ENCODE measurements at regions not wholly inside any gene's neighbourhood (a gene's known extent, or its start where the extent isn't known, plus 50 kb on each side); places are given as distances from the start of the nearest gene placed in this dataset.
A peak's percentile ranks its signal among the peaks of the same experiment; 100 is the strongest.

DNA sequence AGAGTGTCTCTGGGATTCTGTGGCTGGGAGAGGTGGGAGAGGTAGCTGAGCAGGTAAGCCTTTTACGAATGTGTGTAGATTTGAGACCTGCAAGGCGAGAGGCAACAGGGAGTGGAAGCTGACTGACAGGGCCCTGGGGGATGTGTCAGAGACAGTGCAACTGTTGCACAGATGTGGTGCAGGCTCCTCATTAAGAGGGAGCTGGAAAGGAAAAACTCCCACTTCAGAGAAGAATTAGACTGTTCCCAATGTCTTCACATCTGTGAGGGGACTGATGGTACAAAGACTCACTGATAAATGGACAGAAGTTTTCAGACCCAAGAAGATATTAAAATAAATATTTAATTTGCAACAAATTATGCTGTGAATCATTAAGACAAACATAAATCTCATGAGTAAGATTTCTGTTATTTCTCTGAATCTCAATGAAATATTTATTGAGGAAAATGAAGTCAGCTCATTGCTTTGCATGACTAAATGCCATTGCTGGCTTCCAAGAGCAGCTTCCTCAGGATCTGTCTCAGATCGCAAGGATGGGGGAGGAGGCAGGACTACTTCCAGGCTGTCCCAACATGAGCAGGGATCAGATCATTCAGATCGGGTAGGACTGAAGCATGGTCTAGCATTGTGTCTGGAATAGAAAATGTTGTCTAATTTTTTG is 127.3 kb upstream of the ROPN1 start:
- Histone ChIP-seq H3K4me3 (no peak overlapping the region), H3K36me3 (no peaks in the 10 kb centered on the region), H3K9me3 (no peaks in the 10 kb centered on the region), H3K27me3 (no peaks in the 10 kb centered on the region)
- DNase-seq: peak; percentile 89

DNA sequence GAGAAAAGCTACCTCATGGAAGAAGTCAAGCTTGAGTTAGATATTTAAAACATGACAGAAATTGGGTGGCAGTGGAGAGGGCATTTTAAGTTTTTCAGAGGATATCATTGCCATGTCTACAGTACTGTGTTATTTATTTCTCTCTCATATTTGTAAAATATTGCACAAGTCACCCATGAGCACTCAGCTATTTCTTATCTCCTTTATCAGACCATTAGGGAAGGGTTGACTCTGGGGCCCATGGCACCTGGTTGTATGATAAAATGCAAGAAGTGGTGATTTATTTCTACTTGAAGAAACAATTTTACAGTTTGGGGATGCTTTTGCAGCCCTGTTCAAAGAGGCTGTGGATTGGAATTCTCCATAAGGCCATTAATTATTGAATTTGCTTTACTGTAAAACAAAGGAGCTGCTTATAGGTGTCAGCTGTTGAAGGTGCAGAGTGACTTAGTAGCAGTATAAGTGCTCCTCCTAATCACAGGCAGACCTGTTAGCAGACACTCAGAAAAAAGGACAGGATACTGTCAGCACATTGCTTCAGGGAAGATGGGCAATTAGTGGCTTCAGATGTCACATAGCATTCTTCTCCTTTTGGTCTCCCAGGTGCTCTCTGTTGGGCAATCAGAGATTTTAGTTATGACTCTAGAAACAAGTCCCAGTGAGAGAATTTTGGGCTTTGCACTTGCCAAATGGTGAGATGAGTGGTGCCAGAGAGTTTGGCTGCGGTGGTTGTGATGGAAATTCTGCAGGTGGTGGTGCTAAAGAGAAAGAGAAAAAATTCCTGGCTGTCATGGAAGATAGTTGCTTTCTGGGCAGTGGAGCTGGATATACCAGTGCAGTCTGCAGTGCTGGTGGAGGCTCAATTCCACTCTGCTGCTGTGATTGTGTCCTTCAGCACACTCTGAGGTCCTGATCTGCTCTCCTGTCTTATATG is 129.7 kb upstream of the ROPN1 start:
- H3K27me3 ChIP-seq: no peaks in the 10 kb centered on the region
- H3K9me3 ChIP-seq: no peaks in the 10 kb centered on the region
- H3K36me3 ChIP-seq: no peaks in the 10 kb centered on the region
- H3K4me3 ChIP-seq: no peak overlapping the region
- no peak for DNase-seq

DNA sequence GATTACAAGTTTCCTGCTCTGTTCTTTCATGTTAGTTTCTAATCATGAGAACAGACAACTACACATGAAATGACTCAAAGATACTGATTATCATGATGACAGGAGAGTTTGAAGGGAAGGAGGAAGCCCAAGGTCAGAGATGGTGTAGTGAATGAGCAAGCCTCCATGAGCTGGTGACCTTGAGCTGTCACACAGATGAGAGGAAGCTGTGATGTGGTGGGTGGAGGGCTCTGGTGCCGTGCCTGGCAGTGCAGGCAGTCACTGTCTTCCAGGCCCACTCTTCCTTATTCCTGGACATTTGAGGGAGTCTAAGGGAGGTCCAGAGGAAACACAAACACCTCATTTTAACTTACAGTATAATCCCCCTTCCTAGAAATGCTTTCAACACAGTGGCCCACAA is 133.4 kb upstream of the ROPN1 start:
- Histone ChIP-seq H3K4me3 (no peak overlapping the region), H3K9me3 (no peaks in the 10 kb centered on the region), H3K36me3 (no peaks in the 10 kb centered on the region), H3K27me3 (0 out of 2 replicates have a peak, but pooled peaks cover under 1% of the 10 kb centered on the region)
- DNase-seq: no peak

DNA sequence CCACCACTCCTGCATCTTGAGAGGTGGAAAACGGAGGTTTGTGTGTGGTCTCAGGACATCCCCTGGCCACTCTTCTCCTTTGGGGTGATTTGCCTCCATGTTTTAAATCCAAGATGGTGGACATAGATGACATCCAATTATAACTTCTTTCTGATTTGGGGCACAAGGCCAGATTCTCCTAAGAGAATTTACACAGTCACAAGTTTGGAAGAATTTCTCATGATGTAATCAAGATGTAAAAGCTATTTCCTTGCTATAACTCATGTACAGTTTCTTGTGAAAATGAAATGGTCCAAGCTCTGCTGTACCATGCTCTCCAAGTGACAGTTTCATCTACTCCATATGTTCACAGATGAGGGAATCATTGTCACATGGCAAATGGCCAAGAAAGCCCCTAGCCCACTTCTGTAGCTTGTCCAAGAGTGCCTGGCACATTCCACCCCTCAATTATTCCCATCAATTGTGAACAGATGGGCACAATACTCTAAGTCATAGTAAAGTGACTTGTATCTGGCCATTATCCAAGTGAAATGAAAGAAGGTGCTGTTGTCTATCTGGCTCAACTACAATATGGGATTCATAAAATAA is 134.6 kb upstream of the ROPN1 start:
- Histone ChIP-seq H3K9me3 (no peaks in the 10 kb centered on the region), H3K4me3 (no peak overlapping the region), H3K27me3 (0 out of 2 replicates have a peak, but pooled peaks cover 3% of the 10 kb centered on the region), H3K36me3 (no peaks in the 10 kb centered on the region)
- DNase-seq: no peak

DNA sequence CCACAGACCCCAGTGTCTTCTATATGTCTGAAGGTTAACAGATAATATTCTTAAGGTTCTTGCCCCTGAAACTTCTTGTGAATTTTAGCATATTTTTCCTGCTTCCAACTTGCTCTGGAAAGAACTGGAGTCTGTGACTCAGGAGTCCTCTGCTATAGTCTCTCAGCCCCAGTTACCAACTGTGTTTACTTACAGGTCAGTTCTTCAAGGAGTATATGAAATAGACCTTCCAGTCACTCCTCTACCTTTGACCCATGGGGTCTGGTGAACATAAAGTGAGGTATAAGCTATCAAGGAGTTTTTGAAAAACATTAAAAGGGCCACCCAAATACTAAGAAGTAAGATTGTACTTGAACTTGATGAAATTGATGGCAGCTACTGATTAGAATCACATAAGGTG is 139.2 kb upstream of the ROPN1 start:
- H3K27me3 ChIP-seq: 0 out of 2 replicates have a peak, but pooled peaks cover 3% of the 10 kb centered on the region
- H3K9me3 ChIP-seq: no peaks in the 10 kb centered on the region
- H3K36me3 ChIP-seq: no peaks in the 10 kb centered on the region

DNA sequence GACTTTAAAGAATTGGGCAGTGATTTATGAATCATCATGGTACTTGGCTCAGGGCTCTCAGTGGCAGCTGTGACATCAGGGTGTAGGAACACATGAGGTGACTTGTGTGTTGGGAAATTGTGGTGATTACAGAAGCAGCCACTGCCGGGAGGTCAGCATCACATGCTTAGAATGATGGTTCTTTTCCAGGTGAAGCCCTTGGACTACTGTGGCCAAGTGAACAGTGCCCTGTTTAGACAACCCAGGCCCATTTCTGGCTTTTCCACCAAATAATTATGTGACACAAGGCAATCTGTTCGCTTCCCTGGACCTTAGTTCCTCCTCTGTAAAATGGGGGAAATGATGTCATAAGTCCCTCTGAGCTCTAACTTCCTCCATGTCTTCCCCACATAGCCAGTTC is 139.7 kb upstream of the ROPN1 start:
- DNase-seq: no peak
- H3K4me3 ChIP-seq: no peak overlapping the region

More for the DNA sequence above, 139.2 kb upstream of the ROPN1 start:
- no peak for DNase-seq
- no peak overlapping the region for H3K4me3 ChIP-seq

DNA sequence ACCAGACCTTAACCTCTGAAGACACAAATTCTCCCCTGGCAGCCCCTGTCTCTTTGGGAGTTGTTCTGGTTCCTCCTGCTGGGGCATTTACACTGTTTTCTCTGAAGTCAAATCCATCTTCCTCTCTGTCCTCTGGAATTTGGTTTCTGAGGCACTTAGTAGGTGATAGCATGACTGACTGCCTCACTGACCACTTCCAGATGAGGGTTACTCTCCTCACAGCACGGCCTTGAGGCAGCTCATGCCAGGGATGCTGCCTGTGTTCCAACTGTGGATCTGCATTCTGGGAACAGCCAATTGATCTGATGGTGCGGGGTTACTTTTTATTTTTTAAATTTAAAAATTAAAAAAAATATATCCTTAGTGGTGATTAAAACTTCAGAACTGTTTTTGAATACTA is 140.9 kb upstream of the ROPN1 start:
- Histone ChIP-seq H3K36me3 (no peaks in the 10 kb centered on the region), H3K9me3 (no peaks in the 10 kb centered on the region), H3K4me3 (no peak overlapping the region), H3K27me3 (0 out of 2 replicates have a peak, but pooled peaks cover 3% of the 10 kb centered on the region)
- DNase-seq: no peak

More for the DNA sequence above, 139.7 kb upstream of the ROPN1 start:
- no peaks in the 10 kb centered on the region for H3K9me3 ChIP-seq
- H3K36me3 ChIP-seq: no peaks in the 10 kb centered on the region
- 0 out of 2 replicates have a peak, but pooled peaks cover 3% of the 10 kb centered on the region for H3K27me3 ChIP-seq

DNA sequence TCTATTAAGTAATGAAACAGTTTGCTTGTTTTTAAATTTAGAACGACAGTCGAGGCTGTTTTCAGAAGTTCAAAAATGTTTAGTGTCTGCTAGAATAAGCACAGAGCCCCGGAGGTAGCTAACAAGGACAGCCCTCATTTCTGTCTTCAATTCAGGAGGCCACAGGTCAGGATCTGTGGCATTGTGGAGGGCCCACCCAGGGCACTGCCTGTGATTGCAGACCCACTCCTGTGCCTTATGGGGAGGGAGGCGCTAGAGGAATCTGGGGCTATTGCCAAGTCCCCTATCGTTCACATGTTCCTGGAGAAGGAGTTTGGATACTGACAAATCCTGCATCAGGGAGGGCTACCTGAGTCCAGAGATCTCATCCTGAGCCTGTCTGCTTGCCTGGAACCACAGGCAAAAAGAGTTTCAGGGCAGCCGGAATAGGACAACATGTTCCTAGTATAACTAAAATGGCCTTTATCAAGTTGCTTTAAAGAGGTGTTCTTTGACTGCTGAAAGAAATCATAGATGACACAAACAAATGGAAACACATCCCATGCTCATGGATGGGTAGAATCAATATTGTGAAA is 141.5 kb upstream of the ROPN1 start:
- Histone ChIP-seq H3K9me3 (no peaks in the 10 kb centered on the region), H3K36me3 (no peaks in the 10 kb centered on the region), H3K4me3 (no peak overlapping the region), H3K27me3 (0 out of 2 replicates have a peak, but pooled peaks cover 3% of the 10 kb centered on the region)
- DNase-seq: no peak

DNA sequence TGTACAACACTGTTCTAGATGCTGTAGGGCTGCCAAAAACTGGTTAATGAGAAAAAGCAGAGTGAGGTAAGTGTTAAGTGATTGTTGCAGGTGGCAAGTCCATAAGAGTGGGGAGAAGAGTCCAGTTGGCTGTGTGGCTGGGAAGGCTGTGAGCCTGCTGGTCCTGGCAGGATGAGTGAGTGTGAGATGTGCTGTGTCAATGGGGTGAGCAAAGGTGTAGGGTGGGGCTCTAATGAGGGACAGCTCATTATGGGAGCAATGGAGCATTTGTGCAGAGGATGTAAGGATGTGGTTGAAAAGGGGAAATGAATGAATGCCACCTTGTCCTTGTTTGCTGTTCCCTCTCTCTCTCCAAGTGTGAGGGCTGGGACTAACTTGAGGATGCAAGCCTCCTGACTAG is 145.3 kb upstream of the ROPN1 start:
- Histone ChIP-seq H3K9me3 (no peaks in the 10 kb centered on the region), H3K36me3 (no peaks in the 10 kb centered on the region), H3K27me3 (no peaks in the 10 kb centered on the region; the same call in 1 of the 2 replicates), H3K4me3 (no peak overlapping the region)
- DNase-seq: no peak

DNA sequence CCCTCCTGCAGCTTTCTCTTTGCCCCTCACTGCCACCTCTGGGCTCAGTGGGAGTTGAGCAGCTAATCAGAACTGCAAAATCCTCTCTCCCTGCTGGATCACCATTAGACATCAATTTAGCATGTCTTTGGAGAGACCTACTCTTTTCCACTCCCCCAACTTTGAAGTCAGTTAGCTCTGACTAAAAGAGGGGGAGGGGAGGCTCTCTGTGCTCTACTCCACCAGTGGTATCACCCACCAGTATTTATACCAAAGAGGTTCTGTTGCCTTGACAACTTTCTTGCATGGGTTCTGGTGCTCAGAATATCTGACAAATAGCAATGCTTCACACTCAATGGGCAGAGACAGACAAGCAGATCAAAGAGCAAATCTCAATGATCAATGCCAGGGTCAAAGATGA is 146.2 kb upstream of the ROPN1 start:
- DNase-seq: no peak
- H3K9me3 ChIP-seq: no peaks in the 10 kb centered on the region
- no peaks in the 10 kb centered on the region for H3K36me3 ChIP-seq
- H3K27me3 ChIP-seq: no peaks in the 10 kb centered on the region; the same call in 1 of the 2 replicates
- no peak overlapping the region for H3K4me3 ChIP-seq

DNA sequence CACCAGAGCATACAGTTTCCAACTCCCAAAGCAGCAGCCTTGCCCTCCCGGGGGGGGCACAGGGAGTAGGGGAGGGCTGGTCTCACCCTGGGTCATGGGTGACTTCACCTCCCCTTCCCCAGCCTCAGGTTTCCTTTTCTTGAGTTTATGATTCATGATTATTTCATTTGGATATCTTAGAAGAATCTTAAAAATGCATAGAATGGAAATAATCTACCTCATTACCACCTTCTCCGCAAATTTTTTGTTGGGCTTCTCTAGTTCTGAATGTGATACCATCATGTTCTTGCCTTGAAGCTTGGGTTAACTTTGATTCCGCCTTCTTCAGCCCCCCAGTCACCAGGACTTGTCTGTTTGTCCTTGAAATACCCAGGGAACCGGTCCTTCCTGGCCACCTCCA is 148.8 kb upstream of the ROPN1 start:
- no peak overlapping the region for H3K4me3 ChIP-seq
- H3K27me3 ChIP-seq: no peaks in the 10 kb centered on the region; the same call in 1 of the 2 replicates
- no peaks in the 10 kb centered on the region for H3K36me3 ChIP-seq
- H3K9me3 ChIP-seq: no peaks in the 10 kb centered on the region
- no peak for DNase-seq

DNA sequence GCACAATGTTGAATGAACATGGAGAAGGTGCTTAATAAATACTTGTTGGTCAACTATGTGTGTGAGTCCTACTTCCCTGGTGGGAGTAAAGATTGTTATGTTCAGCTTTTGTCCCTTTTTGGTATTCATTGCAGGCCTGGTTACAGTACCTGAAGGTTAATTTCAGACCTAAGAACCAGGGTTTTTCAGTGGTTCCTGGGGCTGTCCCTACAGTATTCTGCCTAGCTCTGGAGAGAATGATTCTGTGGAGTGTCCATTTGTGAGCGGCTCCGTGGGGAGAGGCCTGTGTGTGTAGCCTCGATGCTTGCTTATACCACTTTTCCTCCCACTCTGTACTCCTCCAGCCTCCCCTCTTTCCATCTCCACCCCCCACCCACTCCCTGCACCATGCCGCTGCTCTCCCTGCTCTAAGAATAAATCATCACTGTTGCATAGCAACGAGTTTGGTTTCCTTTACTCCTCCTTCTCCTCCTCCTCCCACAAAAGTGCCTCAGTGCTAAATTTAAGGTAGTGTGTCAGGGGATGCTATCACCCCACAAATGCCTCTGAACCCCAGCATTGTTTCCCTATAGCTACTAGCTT is 150.6 kb upstream of the ROPN1 start:
- no peak overlapping the region for H3K4me3 ChIP-seq
- no peak for DNase-seq
- no peaks in the 10 kb centered on the region for H3K9me3 ChIP-seq
- H3K27me3 ChIP-seq: no peaks in the 10 kb centered on the region; the same call in 1 of the 2 replicates
- no peaks in the 10 kb centered on the region for H3K36me3 ChIP-seq

DNA sequence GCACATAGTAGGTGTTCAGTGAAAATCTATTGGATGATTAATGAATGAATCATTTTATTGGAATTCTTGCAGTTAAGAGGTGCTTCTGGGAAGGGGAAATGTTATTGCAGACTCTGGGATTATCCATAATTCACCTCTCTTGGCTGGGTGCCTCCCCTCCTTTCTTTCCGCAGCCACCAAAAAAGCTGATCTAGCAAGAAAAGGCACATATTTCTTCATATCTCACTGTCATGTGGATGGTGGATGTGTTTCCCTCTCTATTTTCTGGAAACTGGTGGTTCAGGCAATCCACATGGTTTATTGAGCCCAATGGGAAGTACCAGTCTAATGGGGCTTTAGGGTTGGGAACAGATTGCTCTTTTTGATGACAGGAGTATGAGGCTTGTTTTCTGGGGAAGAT is 151.1 kb upstream of the ROPN1 start:
- DNase-seq: no peak
- no peaks in the 10 kb centered on the region; the same call in 1 of the 2 replicates for H3K27me3 ChIP-seq
- H3K4me3 ChIP-seq: no peak overlapping the region
- no peaks in the 10 kb centered on the region for H3K9me3 ChIP-seq
- no peaks in the 10 kb centered on the region for H3K36me3 ChIP-seq

DNA sequence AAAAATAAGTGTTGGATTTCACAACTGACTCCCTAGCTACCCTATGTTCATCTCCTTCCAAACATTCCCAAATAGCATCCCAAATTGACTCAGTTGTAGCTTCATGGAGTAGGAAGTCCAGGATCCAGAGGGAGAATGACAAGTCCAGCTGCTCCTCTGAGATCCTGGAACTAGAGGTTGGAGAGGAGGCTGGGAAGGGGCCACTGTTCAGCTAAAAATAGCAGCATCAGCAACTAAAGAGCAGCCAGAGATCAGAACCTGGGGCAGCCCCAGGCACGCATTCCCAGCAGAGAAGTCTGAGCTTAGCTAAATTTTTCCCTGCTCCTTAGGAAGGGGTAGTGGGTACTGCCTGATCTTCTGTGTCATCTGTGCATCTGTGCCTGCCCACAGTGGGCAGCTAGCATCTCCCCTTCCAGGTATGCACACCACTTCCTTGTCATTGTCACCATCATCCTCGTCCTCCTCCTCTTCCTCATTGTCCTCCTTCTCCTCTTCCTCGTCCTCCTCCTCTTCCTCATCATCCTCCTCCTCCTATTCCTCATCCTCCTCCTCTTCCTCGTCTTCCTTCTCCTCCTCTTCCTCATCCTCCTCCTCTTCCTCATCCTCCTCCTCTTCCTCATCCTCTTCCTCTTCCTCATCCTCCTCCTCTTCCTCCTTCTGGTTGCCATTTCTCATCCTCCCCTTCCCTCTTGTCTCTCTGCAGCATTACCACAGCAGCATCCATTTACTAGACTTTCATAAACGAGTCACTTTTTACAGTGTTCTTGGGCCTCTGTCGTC is 152.3 kb upstream of the ROPN1 start:
- no peak overlapping the region for H3K4me3 ChIP-seq
- DNase-seq: no peak
- no peaks in the 10 kb centered on the region for H3K9me3 ChIP-seq
- no peaks in the 10 kb centered on the region; the same call in 1 of the 2 replicates for H3K27me3 ChIP-seq
- H3K36me3 ChIP-seq: no peaks in the 10 kb centered on the region

DNA sequence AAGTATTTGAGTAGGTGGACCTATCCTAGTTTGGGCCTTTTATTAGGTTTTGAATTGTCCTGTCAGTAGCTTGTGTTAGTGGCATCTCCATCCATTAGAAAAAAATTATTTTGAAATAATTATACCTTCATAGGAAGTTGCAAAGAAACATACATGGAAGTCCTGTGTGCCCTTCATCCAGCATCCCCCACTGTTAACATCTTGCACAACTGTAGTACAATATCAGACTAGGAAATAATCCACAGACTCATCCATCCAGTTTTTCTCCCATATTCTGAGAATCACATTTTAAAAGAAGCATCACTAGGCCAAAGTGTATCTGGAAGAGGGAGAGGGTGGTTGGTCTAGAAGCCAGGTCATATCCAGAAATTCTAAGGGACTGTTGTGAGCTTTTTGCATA is 155.5 kb upstream of the ROPN1 start:
- Histone ChIP-seq H3K36me3 (no peaks in the 10 kb centered on the region), H3K27me3 (peaks cover 5% of the 10 kb centered on the region), H3K4me3 (no peak overlapping the region), H3K9me3 (no peaks in the 10 kb centered on the region)
- no peak for DNase-seq

DNA sequence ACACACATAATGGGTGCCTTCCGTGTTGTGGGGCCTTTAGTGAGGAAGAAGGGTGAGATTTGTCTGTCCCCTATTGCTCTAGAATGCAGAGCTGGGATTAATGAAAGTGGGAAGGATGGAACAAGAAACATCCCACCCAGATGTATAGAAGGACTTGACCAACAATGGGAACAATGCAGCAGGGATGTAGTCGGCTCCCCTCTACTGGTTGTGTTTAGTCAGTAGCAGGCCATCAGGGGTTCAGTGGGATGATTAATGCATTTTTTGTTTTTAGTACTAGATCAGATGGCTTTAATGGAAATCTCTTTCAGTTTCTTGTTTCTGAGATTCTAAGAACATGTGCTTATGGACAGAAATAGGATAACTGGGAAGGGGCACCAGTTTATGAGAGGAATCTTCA is 156.0 kb upstream of the ROPN1 start:
- Histone ChIP-seq H3K27me3 (peaks cover 5% of the 10 kb centered on the region), H3K36me3 (no peaks in the 10 kb centered on the region), H3K9me3 (no peaks in the 10 kb centered on the region), H3K4me3 (no peak overlapping the region)
- no peak for DNase-seq
